ENCODE measurements at regions not wholly inside any gene's neighbourhood (a gene's known extent, or its start where the extent isn't known, plus 50 kb on each side); places are given as distances from the start of the nearest gene placed in this dataset.
"Not testable (repeated sequence)": the region's sequence is repeated elsewhere in the genome, so short reads cannot be mapped to it uniquely, and the experiment has no call there.

GRCh38 chr3:186439725-186440124 lies 77.7 kb upstream of the DGKG start:
- no peak overlapping the region for H3K27ac ChIP-seq
- no peaks in the 10 kb centered on the region for H3K27me3 ChIP-seq
- no peaks in the 10 kb centered on the region for H3K4me1 ChIP-seq
- no peaks in the 10 kb centered on the region for H3K9me3 ChIP-seq
- no peaks in the 10 kb centered on the region for H3K36me3 ChIP-seq
- TF ChIP-seq POLR2A (IDR thresholded peaks at IDR 0.05) (no peak), POLR2AphosphoS5 (IDR thresholded peaks at IDR 0.05; ENCODE audit: insufficient read depth in 1 of 2, low read depth in 1 of 2) (no peak)
- TF ChIP-seq, protein P1, sequence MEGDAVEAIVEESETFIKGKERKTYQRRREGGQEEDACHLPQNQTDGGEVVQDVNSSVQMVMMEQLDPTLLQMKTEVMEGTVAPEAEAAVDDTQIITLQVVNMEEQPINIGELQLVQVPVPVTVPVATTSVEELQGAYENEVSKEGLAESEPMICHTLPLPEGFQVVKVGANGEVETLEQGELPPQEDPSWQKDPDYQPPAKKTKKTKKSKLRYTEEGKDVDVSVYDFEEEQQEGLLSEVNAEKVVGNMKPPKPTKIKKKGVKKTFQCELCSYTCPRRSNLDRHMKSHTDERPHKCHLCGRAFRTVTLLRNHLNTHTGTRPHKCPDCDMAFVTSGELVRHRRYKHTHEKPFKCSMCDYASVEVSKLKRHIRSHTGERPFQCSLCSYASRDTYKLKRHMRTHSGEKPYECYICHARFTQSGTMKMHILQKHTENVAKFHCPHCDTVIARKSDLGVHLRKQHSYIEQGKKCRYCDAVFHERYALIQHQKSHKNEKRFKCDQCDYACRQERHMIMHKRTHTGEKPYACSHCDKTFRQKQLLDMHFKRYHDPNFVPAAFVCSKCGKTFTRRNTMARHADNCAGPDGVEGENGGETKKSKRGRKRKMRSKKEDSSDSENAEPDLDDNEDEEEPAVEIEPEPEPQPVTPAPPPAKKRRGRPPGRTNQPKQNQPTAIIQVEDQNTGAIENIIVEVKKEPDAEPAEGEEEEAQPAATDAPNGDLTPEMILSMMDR (IDR thresholded peaks at IDR 0.05) = no peak
- DNase-seq (ENCODE audit: extremely low spot score in 2 of 2) = no peak
- intact Hi-C loops (cut with DNase I) = no loop called here
- no peak overlapping the region for H3K4me3 ChIP-seq

DNA sequence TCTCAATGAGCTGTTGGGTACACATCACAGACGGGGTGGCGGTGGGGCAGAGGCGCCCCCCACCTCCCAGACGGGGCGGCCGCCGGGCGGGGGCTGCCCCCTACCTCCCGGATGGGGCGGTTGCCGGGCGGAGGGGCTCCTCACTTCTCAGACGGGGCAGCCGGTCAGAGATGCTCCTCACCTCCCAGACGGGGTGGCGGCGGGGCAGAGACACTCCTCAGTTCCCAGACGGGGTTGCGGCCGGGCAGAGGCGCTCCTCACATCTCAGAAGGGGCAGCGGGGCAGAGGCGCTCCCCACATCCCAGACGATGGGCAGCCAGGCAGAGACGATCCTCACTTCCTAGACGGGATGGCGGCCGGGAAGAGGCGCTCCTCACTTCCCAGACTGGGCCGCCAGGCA lies 73.3 kb upstream of the DGKG start:
- H3K4me1 ChIP-seq; H3K9me3 ChIP-seq; intact Hi-C loops (cut with DNase I); H3K27me3 ChIP-seq; DNase-seq (ENCODE audit: extremely low spot score in 2 of 2); H3K27ac ChIP-seq; H3K36me3 ChIP-seq; H3K4me3 ChIP-seq: not testable (repeated sequence)

DNA sequence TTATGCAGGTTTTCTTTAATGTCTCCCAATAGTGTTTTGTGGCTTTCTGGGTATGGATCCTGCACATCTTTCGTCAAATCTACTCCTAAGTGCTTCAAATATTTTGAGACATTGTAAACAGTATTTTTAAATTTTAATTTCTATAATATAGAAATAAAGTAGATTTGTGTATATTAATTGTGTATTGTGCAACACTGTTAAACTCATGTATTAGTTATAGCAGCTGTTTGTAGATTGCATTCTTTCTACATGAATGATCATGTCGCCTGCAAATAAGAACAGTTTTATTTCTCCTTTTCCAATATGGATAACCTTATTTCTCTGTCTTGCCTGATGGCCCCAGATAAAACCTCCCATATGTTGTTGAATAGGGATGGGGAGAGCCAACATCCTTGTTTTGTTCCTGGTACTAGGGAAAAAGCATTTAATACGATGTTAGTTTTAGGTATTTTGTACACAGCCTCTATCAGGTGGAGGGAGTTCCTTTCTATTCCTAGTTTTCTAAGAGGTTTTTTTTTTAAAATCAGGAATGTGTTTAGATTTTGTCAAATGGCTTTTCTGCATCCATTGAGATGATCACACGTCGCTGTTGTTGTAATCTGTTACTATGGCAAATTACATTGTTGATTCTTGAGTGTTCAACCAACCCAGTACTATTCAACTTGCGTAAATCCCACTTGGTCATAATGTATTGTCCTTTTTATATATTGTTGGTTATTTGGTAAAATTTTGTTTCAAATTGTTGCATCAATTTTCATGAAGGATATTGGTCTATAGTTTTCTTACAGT lies 71.1 kb upstream of the DGKG start:
- H3K9me3 ChIP-seq = no peaks in the 10 kb centered on the region
- DNase-seq (ENCODE audit: extremely low spot score in 2 of 2) = no peak

GRCh38 chr3:186432189-186432588 lies 70.2 kb upstream of the DGKG start:
- intact Hi-C loops (cut with DNase I) = no loop called here
- TF ChIP-seq, protein P1 (IDR thresholded peaks at IDR 0.05) = no peak
- no peak for TF ChIP-seq POLR2A (IDR thresholded peaks at IDR 0.05)
- no peak for TF ChIP-seq POLR2AphosphoS5 (IDR thresholded peaks at IDR 0.05; ENCODE audit: insufficient read depth in 1 of 2, low read depth in 1 of 2)
- Histone ChIP-seq H3K36me3 (no peaks in the 10 kb centered on the region), H3K4me3 (no peak overlapping the region), H3K4me1 (no peaks in the 10 kb centered on the region), H3K9me3 (no peaks in the 10 kb centered on the region), H3K27ac (no peak overlapping the region), H3K27me3 (no peaks in the 10 kb centered on the region)
- no peak for DNase-seq (ENCODE audit: extremely low spot score in 2 of 2)

More for the DNA sequence above, 71.1 kb upstream of the DGKG start:
- H3K36me3 ChIP-seq = no peaks in the 10 kb centered on the region
- intact Hi-C loops (cut with DNase I) = no loop called here
- H3K27ac ChIP-seq = no peak overlapping the region
- H3K27me3 ChIP-seq = no peaks in the 10 kb centered on the region
- H3K4me3 ChIP-seq = no peak overlapping the region
- H3K4me1 ChIP-seq = no peaks in the 10 kb centered on the region
- TF ChIP-seq, protein P1 (IDR thresholded peaks at IDR 0.05) = no peak

- Histone ChIP-seq H3K27me3 (no peaks in the 10 kb centered on the region), H3K4me3 (no peak overlapping the region), H3K9me3 (no peaks in the 10 kb centered on the region), H3K4me1 (peaks cover 9% of the 10 kb centered on the region), H3K27ac (no peak overlapping the region), H3K36me3 (no peaks in the 10 kb centered on the region)
- no peak for DNase-seq (ENCODE audit: extremely low spot score in 2 of 2)
- TF ChIP-seq POLR2A (IDR thresholded peaks at IDR 0.05) = no peak
- intact Hi-C loops (cut with DNase I) = no loop called here
Observed at GRCh38 chr3:186427627-186428281, 65.7 kb upstream of the DGKG start.
